ENCODE measurements at regions not wholly inside any gene's neighbourhood (a gene's known extent, or its start where the extent isn't known, plus 50 kb on each side); places are given as distances from the start of the nearest gene placed in this dataset.

GRCh38 chr3:132926098-132926497 lies 112.1 kb upstream of the TMEM108 start:
- in situ Hi-C loops (cut with MboI) = no loop called here
- H3K9me3 ChIP-seq (replicated peaks; ENCODE audit: control insufficient read depth, insufficient read depth, low read depth, low read length) = no peaks in the 10 kb centered on the region; the same call in 1 of the 2 replicates
- peak; percentile 78 for ATAC-seq
- peak; percentile 11 for FAIRE-seq
- H3K4me1 ChIP-seq (replicated peaks in 1 of 2; ENCODE audit: control insufficient read depth in 2 of 2, insufficient read depth in 2 of 2, low read length in 2 of 2) = peaks cover 0 to 7% of the 10 kb centered on the region in 2 experiments; a peak in 3 of 5 replicates
- H4K20me1 ChIP-seq (replicated peaks; ENCODE audit: control insufficient read depth, insufficient read depth, low read length) = no peaks in the 10 kb centered on the region
- 0 out of 2 replicates have a peak overlapping the region, but pooled peaks have one; percentile 30 for H2AFZ ChIP-seq (ENCODE audit: low read depth, low read length)
- H3K79me2 ChIP-seq (ENCODE audit: control insufficient read depth, insufficient read depth, low read length) = no peaks in the 10 kb centered on the region
- CTCF ChIA-PET (ENCODE audit: low intra/inter-chr PET ratio) = no interaction called here
- H3K4me3 ChIP-seq = no peak overlapping the region
- intact Hi-C loops (cut with micrococcal nuclease) = loop anchor here (10.0 kb wide), 1 partner anchor 121 kb away; no protein-coding TSS in a partner anchor
- no TSS peak for BruUV-seq (replicated peaks)
- H3K4me2 ChIP-seq (ENCODE audit: insufficient read depth, low read length) = no peak overlapping the region
- no peaks in the 10 kb centered on the region for H3K9me1 ChIP-seq (ENCODE audit: control insufficient read depth, insufficient read depth, low read length)
- peak overlapping the region; percentile 44; the same call in 1 of the 3 replicates for H3K27ac ChIP-seq (ENCODE audit: extremely low read depth, low read depth, low read length)
- POLR2A ChIA-PET = interaction anchor here (0.8 kb wide), 1 partner anchor 14 kb away, joined by 4 read pairs; no protein-coding TSS in a partner anchor
- no peaks in the 10 kb centered on the region for H3K27me3 ChIP-seq (ENCODE audit: control insufficient read depth in 2 of 2, insufficient read depth in 2 of 2, low read length in 2 of 2)
- 0% methylated on average over 2 of the region's 2 CpGs for WGBS (ENCODE audit: insufficient coverage, low coverage, missing lambda C conversion rate)
- no peaks in the 10 kb centered on the region for H3K36me3 ChIP-seq (ENCODE audit: control insufficient read depth, insufficient read depth, low read length)
- H3K9ac ChIP-seq (ENCODE audit: insufficient read depth in 1 of 2, low read depth in 2 of 2, low read length in 2 of 2) = no peak overlapping the region
- peak in 2 of 4 experiments; percentile 8 to 44 for DNase-seq (ENCODE audit: extremely low read depth in 1 of 4, low spot score in 3 of 4)
- TF ChIP-seq KLF16 (IDR thresholded peaks at IDR 0.05) (0 out of 2 replicates have a peak, but pooled peaks have one; percentile 34), MYNN (IDR thresholded peaks at IDR 0.05) (no peak), MYNN (CRISPR knock-in tag; IDR thresholded peaks at IDR 0.05) (no peak), ZKSCAN3 (CRISPR knock-in tag; IDR thresholded peaks at IDR 0.05) (no peak), CC2D1A (IDR thresholded peaks at IDR 0.05) (peak; percentile 10; the same call in 1 of the 2 replicates), GTF2B (IDR thresholded peaks at IDR 0.05; ENCODE audit: extremely low read depth, insufficient read length) (no peak), TAL1 (IDR thresholded peaks at IDR 0.05) (peak; percentile 72), RAD21 (CRISPR knock-in tag; conservative IDR thresholded peaks at IDR 0.05 in 1 of 2, IDR thresholded peaks at IDR 0.05 in 1 of 2) (no peak), PURB (CRISPR knock-in tag; IDR thresholded peaks at IDR 0.05; ENCODE audit: low read depth) (no peak), SAFB (IDR thresholded peaks at IDR 0.05; ENCODE audit: borderline replicate concordance, low read depth, low read length) (no peak), U2AF1 (optimal IDR thresholded peaks at IDR 0.05; ENCODE audit: low read depth, low read length) (no peak), CBX8 (IDR thresholded peaks at IDR 0.05; ENCODE audit: borderline replicate concordance, extremely low read depth, low read depth, low read length, poor library complexity, severe bottlenecking) (no peak), CXXC5 (CRISPR knock-in tag; IDR thresholded peaks at IDR 0.05) (no peak), TCFL5 (CRISPR knock-in tag; conservative IDR thresholded peaks at IDR 0.05) (no peak), NCOR1 (IDR thresholded peaks at IDR 0.05) (peak; percentile 72), POLR2A (conservative IDR thresholded peaks at IDR 0.05) (no peak), SREBF2 (CRISPR knock-in tag; IDR thresholded peaks at IDR 0.05) (no peak), DPF2 (IDR thresholded peaks at IDR 0.05) (peak; percentile 73), HMG20A (CRISPR knock-in tag; conservative IDR thresholded peaks at IDR 0.05) (no peak), SIX5 (IDR thresholded peaks at IDR 0.05; ENCODE audit: borderline replicate concordance in 1 of 2, insufficient read depth in 1 of 2, low read depth in 1 of 2, low read length in 2 of 2) (no peak), RNF219 (CRISPR knock-in tag; IDR thresholded peaks at IDR 0.05) (no peak)
